SK-N-SH treated with all-trans-retinoic acid at 6 μM for 48 hours (cell line): ENCODE measurements at regions not wholly inside any gene's neighbourhood (a gene's known extent, or its start where the extent isn't known, plus 50 kb on each side); places are given as distances from the start of the nearest gene placed in this dataset.

Experiments
- ATAC-seq: fragments of 200-7000 bp; cut with Tn5 transposase; 3 replicates; pipeline ENCODE4 v1.9.1; 2020; ENCODE audit warnings: mild to moderate bottlenecking, moderate library complexity
- ARNTL ChIP-seq: fragments of 450-650 bp; formaldehyde crosslinking; IDR thresholded peaks from 2 replicates; pipeline ENCODE4 v1.5.0; 2020; ENCODE audit warnings: low read depth, mild to moderate bottlenecking, moderate library complexity, borderline replicate concordance
- CSDC2 ChIP-seq: fragments of 250-450 bp; sonication (Bioruptor Pico); IDR thresholded peaks from 2 replicates; pipeline ENCODE4 v1.5.0; 2020; ENCODE audit warnings: mild to moderate bottlenecking, moderate library complexity
- ESRRG ChIP-seq: fragments of 250-450 bp; sonication (Bioruptor Pico); IDR thresholded peaks from 2 replicates; pipeline ENCODE4 v1.6.1; 2021; ENCODE audit warnings: mild to moderate bottlenecking
- ISL1 ChIP-seq: fragments of 250-450 bp; sonication (Bioruptor Pico); IDR thresholded peaks from 2 replicates; pipeline ENCODE4 v2.1.2; 2022; ENCODE audit warnings: mild to moderate bottlenecking, moderate library complexity
- OSR1 ChIP-seq: fragments of 250-450 bp; sonication (Bioruptor Pico); IDR thresholded peaks from 2 replicates; pipeline ENCODE4 v1.8.0; 2022; ENCODE audit warnings: moderate library complexity, mild to moderate bottlenecking, inconsistent platforms
- PPARA ChIP-seq: fragments of 250-450 bp; sonication (Bioruptor Pico); IDR thresholded peaks from 2 replicates; pipeline ENCODE4 v1.5.0; 2020; ENCODE audit warnings: mild to moderate bottlenecking, borderline replicate concordance
- SNAI2 ChIP-seq: fragments of 250-450 bp; sonication (Bioruptor Pico); IDR thresholded peaks from 2 replicates; pipeline ENCODE4 v1.5.0; 2020; ENCODE audit warnings: mild to moderate bottlenecking, moderate library complexity
- TCF4 ChIP-seq: fragments of 250-450 bp; sonication (Bioruptor Pico); IDR thresholded peaks from 2 replicates; pipeline ENCODE4 v1.8.0; 2021; ENCODE audit warnings: mild to moderate bottlenecking, moderate library complexity, borderline replicate concordance
- TOX ChIP-seq: fragments of 250-450 bp; sonication (Bioruptor Pico); IDR thresholded peaks from 2 replicates; pipeline ENCODE4 v1.8.0; 2021; ENCODE audit warnings: mild to moderate bottlenecking, moderate library complexity, borderline replicate concordance
- ZC3H10 ChIP-seq: fragments of 250-450 bp; sonication (Bioruptor Pico); IDR thresholded peaks from 2 replicates; pipeline ENCODE4 v1.5.1; 2021; ENCODE audit warnings: mild to moderate bottlenecking, moderate library complexity
- ZFP30 ChIP-seq: fragments of 450-650 bp; formaldehyde crosslinking; IDR thresholded peaks from 2 replicates; pipeline ENCODE4 v1.5.0; 2022; ENCODE audit warnings: mild to moderate bottlenecking, moderate library complexity
- ZNF565 ChIP-seq: fragments of 450-650 bp; formaldehyde crosslinking; conservative IDR thresholded peaks from 2 replicates; pipeline ENCODE4 v1.5.0; 2020; ENCODE audit warnings: low read depth, mild to moderate bottlenecking, moderate library complexity
- ZNF70 ChIP-seq: fragments of 450-650 bp; formaldehyde crosslinking; IDR thresholded peaks from 2 replicates; pipeline ENCODE4 v1.5.0; 2020; ENCODE audit warnings: mild to moderate bottlenecking, moderate library complexity
- ZNF8 ChIP-seq: fragments of 450-650 bp; formaldehyde crosslinking; IDR thresholded peaks from 2 replicates; pipeline ENCODE4 v1.5.0; 2020; ENCODE audit warnings: mild to moderate bottlenecking, moderate library complexity
- TF ChIP-seq, protein P1 (sequence below): fragments of 250-450 bp; sonication (Bioruptor Pico); IDR thresholded peaks from 2 replicates; pipeline ENCODE4 v1.5.1; 2021; ENCODE audit warnings: mild to moderate bottlenecking, moderate library complexity
- TF ChIP-seq, protein P2 (sequence below): fragments of 250-450 bp; sonication (Bioruptor Pico); IDR thresholded peaks from 2 replicates; pipeline ENCODE4 v1.5.0; 2020; ENCODE audit warnings: mild to moderate bottlenecking, moderate library complexity
- TF ChIP-seq, protein P3 (sequence below): fragments of 250-450 bp; sonication (Bioruptor Pico); IDR thresholded peaks from 2 replicates; pipeline ENCODE4 v1.8.0; 2020; ENCODE audit warnings: mild to moderate bottlenecking, moderate library complexity, borderline replicate concordance
- TF ChIP-seq, protein P4 (sequence below): fragments of 250-450 bp; sonication (Bioruptor Pico); IDR thresholded peaks from 2 replicates; pipeline ENCODE4 v1.5.1; 2020; ENCODE audit warnings: low read depth, mild to moderate bottlenecking, moderate library complexity
- TF ChIP-seq, protein P5 (sequence below): fragments of 250-450 bp; sonication (Bioruptor Pico); IDR thresholded peaks from 2 replicates; pipeline ENCODE4 v1.8.0; 2021; ENCODE audit warnings: low read depth, mild to moderate bottlenecking, moderate library complexity, borderline replicate concordance

GRCh38 chr6:22447249-22448196 is 121.8 kb upstream of the HDGFL1 start:
- TF ChIP-seq ZFP30 (CRISPR knock-in tag) (no peak), ESRRG (no peak), ZNF565 (no peak), CSDC2 (CRISPR knock-in tag) (no peak), ZNF8 (CRISPR knock-in tag) (no peak), TCF4 (CRISPR knock-in tag) (no peak), SNAI2 (no peak), ZNF70 (CRISPR knock-in tag) (no peak), TOX (no peak), ZC3H10 (CRISPR knock-in tag) (no peak), ARNTL (CRISPR knock-in tag) (no peak), ISL1 (CRISPR knock-in tag) (no peak), PPARA (CRISPR knock-in tag) (no peak), OSR1 (CRISPR knock-in tag) (no peak)
- TF ChIP-seq, protein P1, sequence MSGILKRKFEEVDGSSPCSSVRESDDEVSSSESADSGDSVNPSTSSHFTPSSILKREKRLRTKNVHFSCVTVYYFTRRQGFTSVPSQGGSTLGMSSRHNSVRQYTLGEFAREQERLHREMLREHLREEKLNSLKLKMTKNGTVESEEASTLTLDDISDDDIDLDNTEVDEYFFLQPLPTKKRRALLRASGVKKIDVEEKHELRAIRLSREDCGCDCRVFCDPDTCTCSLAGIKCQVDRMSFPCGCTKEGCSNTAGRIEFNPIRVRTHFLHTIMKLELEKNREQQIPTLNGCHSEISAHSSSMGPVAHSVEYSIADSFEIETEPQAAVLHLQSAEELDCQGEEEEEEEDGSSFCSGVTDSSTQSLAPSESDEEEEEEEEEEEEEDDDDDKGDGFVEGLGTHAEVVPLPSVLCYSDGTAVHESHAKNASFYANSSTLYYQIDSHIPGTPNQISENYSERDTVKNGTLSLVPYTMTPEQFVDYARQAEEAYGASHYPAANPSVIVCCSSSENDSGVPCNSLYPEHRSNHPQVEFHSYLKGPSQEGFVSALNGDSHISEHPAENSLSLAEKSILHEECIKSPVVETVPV (CRISPR knock-in tag) = no peak
- TF ChIP-seq, protein P2, sequence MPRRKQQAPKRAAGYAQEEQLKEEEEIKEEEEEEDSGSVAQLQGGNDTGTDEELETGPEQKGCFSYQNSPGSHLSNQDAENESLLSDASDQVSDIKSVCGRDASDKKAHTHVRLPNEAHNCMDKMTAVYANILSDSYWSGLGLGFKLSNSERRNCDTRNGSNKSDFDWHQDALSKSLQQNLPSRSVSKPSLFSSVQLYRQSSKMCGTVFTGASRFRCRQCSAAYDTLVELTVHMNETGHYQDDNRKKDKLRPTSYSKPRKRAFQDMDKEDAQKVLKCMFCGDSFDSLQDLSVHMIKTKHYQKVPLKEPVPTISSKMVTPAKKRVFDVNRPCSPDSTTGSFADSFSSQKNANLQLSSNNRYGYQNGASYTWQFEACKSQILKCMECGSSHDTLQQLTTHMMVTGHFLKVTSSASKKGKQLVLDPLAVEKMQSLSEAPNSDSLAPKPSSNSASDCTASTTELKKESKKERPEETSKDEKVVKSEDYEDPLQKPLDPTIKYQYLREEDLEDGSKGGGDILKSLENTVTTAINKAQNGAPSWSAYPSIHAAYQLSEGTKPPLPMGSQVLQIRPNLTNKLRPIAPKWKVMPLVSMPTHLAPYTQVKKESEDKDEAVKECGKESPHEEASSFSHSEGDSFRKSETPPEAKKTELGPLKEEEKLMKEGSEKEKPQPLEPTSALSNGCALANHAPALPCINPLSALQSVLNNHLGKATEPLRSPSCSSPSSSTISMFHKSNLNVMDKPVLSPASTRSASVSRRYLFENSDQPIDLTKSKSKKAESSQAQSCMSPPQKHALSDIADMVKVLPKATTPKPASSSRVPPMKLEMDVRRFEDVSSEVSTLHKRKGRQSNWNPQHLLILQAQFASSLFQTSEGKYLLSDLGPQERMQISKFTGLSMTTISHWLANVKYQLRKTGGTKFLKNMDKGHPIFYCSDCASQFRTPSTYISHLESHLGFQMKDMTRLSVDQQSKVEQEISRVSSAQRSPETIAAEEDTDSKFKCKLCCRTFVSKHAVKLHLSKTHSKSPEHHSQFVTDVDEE (CRISPR knock-in tag) = no peak
- TF ChIP-seq, protein P3, sequence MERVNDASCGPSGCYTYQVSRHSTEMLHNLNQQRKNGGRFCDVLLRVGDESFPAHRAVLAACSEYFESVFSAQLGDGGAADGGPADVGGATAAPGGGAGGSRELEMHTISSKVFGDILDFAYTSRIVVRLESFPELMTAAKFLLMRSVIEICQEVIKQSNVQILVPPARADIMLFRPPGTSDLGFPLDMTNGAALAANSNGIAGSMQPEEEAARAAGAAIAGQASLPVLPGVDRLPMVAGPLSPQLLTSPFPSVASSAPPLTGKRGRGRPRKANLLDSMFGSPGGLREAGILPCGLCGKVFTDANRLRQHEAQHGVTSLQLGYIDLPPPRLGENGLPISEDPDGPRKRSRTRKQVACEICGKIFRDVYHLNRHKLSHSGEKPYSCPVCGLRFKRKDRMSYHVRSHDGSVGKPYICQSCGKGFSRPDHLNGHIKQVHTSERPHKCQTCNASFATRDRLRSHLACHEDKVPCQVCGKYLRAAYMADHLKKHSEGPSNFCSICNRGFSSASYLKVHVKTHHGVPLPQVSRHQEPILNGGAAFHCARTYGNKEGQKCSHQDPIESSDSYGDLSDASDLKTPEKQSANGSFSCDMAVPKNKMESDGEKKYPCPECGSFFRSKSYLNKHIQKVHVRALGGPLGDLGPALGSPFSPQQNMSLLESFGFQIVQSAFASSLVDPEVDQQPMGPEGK (CRISPR knock-in tag) = no peak
- TF ChIP-seq, protein P4, sequence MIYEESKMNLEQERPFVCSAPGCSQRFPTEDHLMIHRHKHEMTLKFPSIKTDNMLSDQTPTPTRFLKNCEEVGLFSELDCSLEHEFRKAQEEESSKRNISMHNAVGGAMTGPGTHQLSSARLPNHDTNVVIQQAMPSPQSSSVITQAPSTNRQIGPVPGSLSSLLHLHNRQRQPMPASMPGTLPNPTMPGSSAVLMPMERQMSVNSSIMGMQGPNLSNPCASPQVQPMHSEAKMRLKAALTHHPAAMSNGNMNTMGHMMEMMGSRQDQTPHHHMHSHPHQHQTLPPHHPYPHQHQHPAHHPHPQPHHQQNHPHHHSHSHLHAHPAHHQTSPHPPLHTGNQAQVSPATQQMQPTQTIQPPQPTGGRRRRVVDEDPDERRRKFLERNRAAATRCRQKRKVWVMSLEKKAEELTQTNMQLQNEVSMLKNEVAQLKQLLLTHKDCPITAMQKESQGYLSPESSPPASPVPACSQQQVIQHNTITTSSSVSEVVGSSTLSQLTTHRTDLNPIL (CRISPR knock-in tag) = no peak
- TF ChIP-seq, protein P5, sequence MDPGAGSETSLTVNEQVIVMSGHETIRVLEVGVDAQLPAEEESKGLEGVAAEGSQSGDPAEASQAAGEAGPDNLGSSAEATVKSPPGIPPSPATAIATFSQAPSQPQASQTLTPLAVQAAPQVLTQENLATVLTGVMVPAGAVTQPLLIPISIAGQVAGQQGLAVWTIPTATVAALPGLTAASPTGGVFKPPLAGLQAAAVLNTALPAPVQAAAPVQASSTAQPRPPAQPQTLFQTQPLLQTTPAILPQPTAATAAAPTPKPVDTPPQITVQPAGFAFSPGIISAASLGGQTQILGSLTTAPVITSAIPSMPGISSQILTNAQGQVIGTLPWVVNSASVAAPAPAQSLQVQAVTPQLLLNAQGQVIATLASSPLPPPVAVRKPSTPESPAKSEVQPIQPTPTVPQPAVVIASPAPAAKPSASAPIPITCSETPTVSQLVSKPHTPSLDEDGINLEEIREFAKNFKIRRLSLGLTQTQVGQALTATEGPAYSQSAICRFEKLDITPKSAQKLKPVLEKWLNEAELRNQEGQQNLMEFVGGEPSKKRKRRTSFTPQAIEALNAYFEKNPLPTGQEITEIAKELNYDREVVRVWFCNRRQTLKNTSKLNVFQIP = no peak
- no peak for ATAC-seq

DNA sequence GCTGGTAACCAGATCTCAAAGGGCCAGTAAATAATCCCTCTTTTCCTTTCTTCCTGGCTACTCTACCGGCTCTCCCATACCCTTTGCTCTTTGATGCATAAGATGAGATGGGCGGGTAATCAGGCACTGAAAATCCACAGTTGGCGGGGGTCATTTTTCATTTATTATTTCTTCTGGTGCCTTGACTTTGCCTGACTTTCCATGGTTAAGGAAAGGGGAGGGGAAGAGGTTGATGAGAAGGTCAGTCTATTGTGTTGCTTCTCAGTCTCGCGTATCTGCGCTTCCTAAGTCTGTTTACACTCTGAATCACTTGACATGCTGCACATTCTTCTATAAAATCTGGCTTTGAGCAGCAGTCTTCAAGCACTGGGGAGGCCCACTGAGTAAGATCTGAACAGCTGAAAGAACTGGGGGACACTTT is 121.1 kb upstream of the HDGFL1 start:
- no peak for TF ChIP-seq ESRRG
- TF ChIP-seq, protein P1 (CRISPR knock-in tag) = no peak
- no peak for TF ChIP-seq ZC3H10 (CRISPR knock-in tag)
- TF ChIP-seq, protein P2 (CRISPR knock-in tag) = no peak
- no peak for TF ChIP-seq SNAI2
- no peak for ATAC-seq
